ENCODE measurements at regions not wholly inside any gene's neighbourhood (a gene's known extent, or its start where the extent isn't known, plus 50 kb on each side); places are given as distances from the start of the nearest gene placed in this dataset.

- no peak for DNase-seq
- 80 to 93% (median 88%) methylated on average over 2 of the region's 2 CpGs for WGBS, 3 donors
- no peak for FAIRE-seq
These were observed 914.2 kb downstream of the TSN start for GRCh38 chr2:122669627-122670026.

GRCh38 chr2:122670897-122671296 is 915.4 kb downstream of the TSN start:
- no peaks in the 10 kb centered on the region for H3K4me1 ChIP-seq (ENCODE audit: control insufficient read depth in 3 of 3, insufficient read depth in 2 of 3, low read depth in 1 of 3, low read length in 2 of 3)
- no peaks in the 10 kb centered on the region for H3K27me3 ChIP-seq (ENCODE audit: control insufficient read depth in 3 of 3, insufficient read depth in 3 of 3, low read length in 3 of 3)
- H3K9me3 ChIP-seq (ENCODE audit: control insufficient read depth in 2 of 2, insufficient read depth in 1 of 2, low read depth in 1 of 2, low read length in 1 of 2): no peaks in the 10 kb centered on the region
- FAIRE-seq (no peak), DNase-seq (no peak)
- H3K4me3 ChIP-seq (ENCODE audit: low read depth in 1 of 3, low read length in 3 of 3): no peak overlapping the region
- no peaks in the 10 kb centered on the region for H3K36me3 ChIP-seq (ENCODE audit: control insufficient read depth in 3 of 3, insufficient read depth in 2 of 3, low read depth in 1 of 3, low read length in 3 of 3)
- H3K27ac ChIP-seq (ENCODE audit: low read depth in 1 of 3, low read length in 2 of 3): no peak overlapping the region

More at GRCh38 chr2:122669627-122670026, 914.2 kb downstream of the TSN start:
- no peaks in the 10 kb centered on the region for H3K4me1 ChIP-seq (ENCODE audit: control insufficient read depth in 3 of 3, insufficient read depth in 2 of 3, low read depth in 1 of 3, low read length in 2 of 3)
- H3K9me3 ChIP-seq (ENCODE audit: control insufficient read depth in 2 of 2, insufficient read depth in 1 of 2, low read depth in 1 of 2, low read length in 1 of 2): no peaks in the 10 kb centered on the region
- H3K27me3 ChIP-seq (ENCODE audit: control insufficient read depth in 3 of 3, insufficient read depth in 3 of 3, low read length in 3 of 3): no peaks in the 10 kb centered on the region
- no peak overlapping the region for H3K4me3 ChIP-seq (ENCODE audit: low read depth in 1 of 3, low read length in 3 of 3)
- H3K36me3 ChIP-seq (ENCODE audit: control insufficient read depth in 3 of 3, insufficient read depth in 2 of 3, low read depth in 1 of 3, low read length in 3 of 3): no peaks in the 10 kb centered on the region
- no peak overlapping the region for H3K27ac ChIP-seq (ENCODE audit: low read depth in 1 of 3, low read length in 2 of 3)

- H3K4me1 ChIP-seq (ENCODE audit: control insufficient read depth in 3 of 3, insufficient read depth in 2 of 3, low read depth in 1 of 3, low read length in 2 of 3): no peaks in the 10 kb centered on the region
- WGBS, 3 donors: 73 to 88% (median 76%) methylated on average over 4 of the region's 4 CpGs
- H3K27me3 ChIP-seq (ENCODE audit: control insufficient read depth in 3 of 3, insufficient read depth in 3 of 3, low read length in 3 of 3): no peaks in the 10 kb centered on the region
- H3K9me3 ChIP-seq (ENCODE audit: control insufficient read depth in 2 of 2, insufficient read depth in 1 of 2, low read depth in 1 of 2, low read length in 1 of 2): no peaks in the 10 kb centered on the region
- H3K36me3 ChIP-seq (ENCODE audit: control insufficient read depth in 3 of 3, insufficient read depth in 2 of 3, low read depth in 1 of 3, low read length in 3 of 3): no peaks in the 10 kb centered on the region
- H3K4me3 ChIP-seq (ENCODE audit: low read depth in 1 of 3, low read length in 3 of 3): no peak overlapping the region
- no peak overlapping the region for H3K27ac ChIP-seq (ENCODE audit: low read depth in 1 of 3, low read length in 2 of 3)
- FAIRE-seq (no peak), DNase-seq (no peak)
These were observed 925.2 kb downstream of the TSN start for GRCh38 chr2:122680662-122681061.

GRCh38 chr2:122681626-122682025 is 926.2 kb downstream of the TSN start:
- FAIRE-seq: no peak
- Histone ChIP-seq H3K4me3 (ENCODE audit: low read depth in 1 of 3, low read length in 3 of 3) (no peak overlapping the region), H3K36me3 (ENCODE audit: control insufficient read depth in 3 of 3, insufficient read depth in 2 of 3, low read depth in 1 of 3, low read length in 3 of 3) (no peaks in the 10 kb centered on the region), H3K4me1 (ENCODE audit: control insufficient read depth in 3 of 3, insufficient read depth in 2 of 3, low read depth in 1 of 3, low read length in 2 of 3) (no peaks in the 10 kb centered on the region), H3K9me3 (ENCODE audit: control insufficient read depth in 2 of 2, insufficient read depth in 1 of 2, low read depth in 1 of 2, low read length in 1 of 2) (no peaks in the 10 kb centered on the region), H3K27ac (ENCODE audit: low read depth in 1 of 3, low read length in 2 of 3) (no peak overlapping the region), H3K27me3 (ENCODE audit: control insufficient read depth in 3 of 3, insufficient read depth in 3 of 3, low read length in 3 of 3) (no peaks in the 10 kb centered on the region)
- DNase-seq: no peak
- 57 to 67% (median 67%) methylated on average over 1 of the region's 1 CpG for WGBS, 3 donors

- no peak for FAIRE-seq
- no peaks in the 10 kb centered on the region for H3K4me1 ChIP-seq (ENCODE audit: control insufficient read depth in 3 of 3, insufficient read depth in 2 of 3, low read depth in 1 of 3, low read length in 2 of 3)
- H3K27ac ChIP-seq (ENCODE audit: low read depth in 1 of 3, low read length in 2 of 3): no peak overlapping the region
- no peak overlapping the region for H3K4me3 ChIP-seq (ENCODE audit: low read depth in 1 of 3, low read length in 3 of 3)
- 79 to 84% (median 81%) methylated on average over 3 of the region's 3 CpGs for WGBS, 3 donors
- no peaks in the 10 kb centered on the region for H3K9me3 ChIP-seq (ENCODE audit: control insufficient read depth in 2 of 2, insufficient read depth in 1 of 2, low read depth in 1 of 2, low read length in 1 of 2)
- no peaks in the 10 kb centered on the region for H3K27me3 ChIP-seq (ENCODE audit: control insufficient read depth in 3 of 3, insufficient read depth in 3 of 3, low read length in 3 of 3)
- no peaks in the 10 kb centered on the region for H3K36me3 ChIP-seq (ENCODE audit: control insufficient read depth in 3 of 3, insufficient read depth in 2 of 3, low read depth in 1 of 3, low read length in 3 of 3)
- DNase-seq: no peak
These were observed 926.9 kb downstream of the TSN start for GRCh38 chr2:122682356-122682755.

GRCh38 chr2:122683018-122683417 is 927.6 kb downstream of the TSN start:
- no peaks in the 10 kb centered on the region for H3K9me3 ChIP-seq (ENCODE audit: control insufficient read depth in 2 of 2, insufficient read depth in 1 of 2, low read depth in 1 of 2, low read length in 1 of 2)
- FAIRE-seq: no peak
- no peak overlapping the region for H3K4me3 ChIP-seq (ENCODE audit: low read depth in 1 of 3, low read length in 3 of 3)
- no peaks in the 10 kb centered on the region for H3K36me3 ChIP-seq (ENCODE audit: control insufficient read depth in 3 of 3, insufficient read depth in 2 of 3, low read depth in 1 of 3, low read length in 3 of 3)
- no peak overlapping the region for H3K27ac ChIP-seq (ENCODE audit: low read depth in 1 of 3, low read length in 2 of 3)
- no peak for DNase-seq
- no peaks in the 10 kb centered on the region for H3K4me1 ChIP-seq (ENCODE audit: control insufficient read depth in 3 of 3, insufficient read depth in 2 of 3, low read depth in 1 of 3, low read length in 2 of 3)
- WGBS, 3 donors: 59 to 78% (median 76%) methylated on average over 1 of the region's 1 CpG
- H3K27me3 ChIP-seq (ENCODE audit: control insufficient read depth in 3 of 3, insufficient read depth in 3 of 3, low read length in 3 of 3): no peaks in the 10 kb centered on the region

- no peaks in the 10 kb centered on the region for H3K36me3 ChIP-seq (ENCODE audit: control insufficient read depth in 3 of 3, insufficient read depth in 2 of 3, low read depth in 1 of 3, low read length in 3 of 3)
- no peaks in the 10 kb centered on the region for H3K9me3 ChIP-seq (ENCODE audit: control insufficient read depth in 2 of 2, insufficient read depth in 1 of 2, low read depth in 1 of 2, low read length in 1 of 2)
- WGBS, 3 donors: 88 to 91% (median 90%) methylated on average over 4 of the region's 4 CpGs
- DNase-seq (no peak), FAIRE-seq (no peak)
- no peaks in the 10 kb centered on the region for H3K4me1 ChIP-seq (ENCODE audit: control insufficient read depth in 3 of 3, insufficient read depth in 2 of 3, low read depth in 1 of 3, low read length in 2 of 3)
- no peak overlapping the region for H3K27ac ChIP-seq (ENCODE audit: low read depth in 1 of 3, low read length in 2 of 3)
- no peak overlapping the region for H3K4me3 ChIP-seq (ENCODE audit: low read depth in 1 of 3, low read length in 3 of 3)
- no peaks in the 10 kb centered on the region for H3K27me3 ChIP-seq (ENCODE audit: control insufficient read depth in 3 of 3, insufficient read depth in 3 of 3, low read length in 3 of 3)
These were observed 937.1 kb downstream of the TSN start for GRCh38 chr2:122692400-122693083.

GRCh38 chr2:122697415-122697814 is 942.0 kb downstream of the TSN start:
- no peak for FAIRE-seq
- WGBS, 3 donors: 82 to 95% (median 90%) methylated on average over 1 of the region's 1 CpG
- H3K9me3 ChIP-seq (ENCODE audit: control insufficient read depth in 2 of 2, insufficient read depth in 1 of 2, low read depth in 1 of 2, low read length in 1 of 2): no peaks in the 10 kb centered on the region
- H3K27me3 ChIP-seq (ENCODE audit: control insufficient read depth in 3 of 3, insufficient read depth in 3 of 3, low read length in 3 of 3): no peaks in the 10 kb centered on the region
- H3K36me3 ChIP-seq (ENCODE audit: control insufficient read depth in 3 of 3, insufficient read depth in 2 of 3, low read depth in 1 of 3, low read length in 3 of 3): no peaks in the 10 kb centered on the region
- DNase-seq: no peak
- H3K4me1 ChIP-seq (ENCODE audit: control insufficient read depth in 3 of 3, insufficient read depth in 2 of 3, low read depth in 1 of 3, low read length in 2 of 3): no peaks in the 10 kb centered on the region
- no peak overlapping the region for H3K27ac ChIP-seq (ENCODE audit: low read depth in 1 of 3, low read length in 2 of 3)
- H3K4me3 ChIP-seq (ENCODE audit: low read depth in 1 of 3, low read length in 3 of 3): no peak overlapping the region

GRCh38 chr2:122703676-122704075 is 948.2 kb downstream of the TSN start:
- no peaks in the 10 kb centered on the region for H3K4me1 ChIP-seq (ENCODE audit: control insufficient read depth in 3 of 3, insufficient read depth in 2 of 3, low read depth in 1 of 3, low read length in 2 of 3)
- no peaks in the 10 kb centered on the region for H3K27me3 ChIP-seq (ENCODE audit: control insufficient read depth in 3 of 3, insufficient read depth in 3 of 3, low read length in 3 of 3)
- no peaks in the 10 kb centered on the region for H3K9me3 ChIP-seq (ENCODE audit: control insufficient read depth in 2 of 2, insufficient read depth in 1 of 2, low read depth in 1 of 2, low read length in 1 of 2)
- no peak overlapping the region for H3K4me3 ChIP-seq (ENCODE audit: low read depth in 1 of 3, low read length in 3 of 3)
- DNase-seq (no peak), FAIRE-seq (no peak)
- no peaks in the 10 kb centered on the region for H3K36me3 ChIP-seq (ENCODE audit: control insufficient read depth in 3 of 3, insufficient read depth in 2 of 3, low read depth in 1 of 3, low read length in 3 of 3)
- H3K27ac ChIP-seq (ENCODE audit: low read depth in 1 of 3, low read length in 2 of 3): no peak overlapping the region
- 68 to 87% (median 85%) methylated on average over 1 of the region's 1 CpG for WGBS, 3 donors
